MM.1S (cell line): ENCODE measurements at regions not wholly inside any gene's neighbourhood (a gene's known extent, or its start where the extent isn't known, plus 50 kb on each side); places are given as distances from the start of the nearest gene placed in this dataset.

ENCODE experiments used
- CTCF ChIP-seq: fragments of 300-600 bp; sonication (generic); IDR thresholded peaks from 2 replicates; pipeline ENCODE4 v1.5.1; 2016; ENCODE audit warnings: antibody characterized with exemption, low read length, mixed read lengths
- EZH2 ChIP-seq: fragments of 300-600 bp; sonication (generic); optimal IDR thresholded peaks from 2 replicates; pipeline ENCODE3; 2017; ENCODE audit warnings: low read depth, mild to moderate bottlenecking, antibody characterized with exemption, low read length, mixed read lengths

- TF ChIP-seq CTCF (no peak), EZH2 (no peak)
Measured at GRCh38 chr2:34844629-34845028, 1245.5 kb upstream of the FAM98A start.
